Ecto neural progenitor cell (in vitro differentiated cells): ENCODE measurements at regions not wholly inside any gene's neighbourhood (a gene's known extent, or its start where the extent isn't known, plus 50 kb on each side); places are given as distances from the start of the nearest gene placed in this dataset.
"Not testable (repeated sequence)": the region's sequence is repeated elsewhere in the genome, so short reads cannot be mapped to it uniquely, and the experiment has no call there.

Experiments used
- DNase-seq: peaks from one replicate; pipeline ENCODE4 v3.0.0-alpha.2; 2018; ENCODE audit warnings: low spot score

GRCh38 chr20:53800418-53800817 lies 206.8 kb upstream of the ZNF217 start:
- DNase-seq = no peak

- DNase-seq = no peak
Measured at GRCh38 chr20:53797085-53797484, 203.4 kb upstream of the ZNF217 start.

GRCh38 chr20:53795170-53795569 lies 201.5 kb upstream of the ZNF217 start:
- no peak for DNase-seq

GRCh38 chr20:53794529-53795115 lies 201.0 kb upstream of the ZNF217 start:
- DNase-seq = no peak

GRCh38 chr20:53793783-53794383 lies 200.2 kb upstream of the ZNF217 start:
- DNase-seq = no peak

- DNase-seq = no peak
Measured at GRCh38 chr20:53792946-53793536, 199.4 kb upstream of the ZNF217 start.

GRCh38 chr20:53789989-53790675 lies 196.5 kb upstream of the ZNF217 start:
- DNase-seq = no peak

- no peak for DNase-seq
Measured at GRCh38 chr20:53788253-53789022, 194.8 kb upstream of the ZNF217 start.

GRCh38 chr20:53787491-53787931 lies 193.9 kb upstream of the ZNF217 start:
- DNase-seq = not testable (repeated sequence)

- DNase-seq = no peak
Measured at GRCh38 chr20:53786445-53787267, 193.0 kb upstream of the ZNF217 start.

- no peak for DNase-seq
Measured at GRCh38 chr20:53786071-53786444, 192.4 kb upstream of the ZNF217 start.

GRCh38 chr20:53785320-53785719 lies 191.7 kb upstream of the ZNF217 start:
- no peak for DNase-seq

GRCh38 chr20:53783768-53784167 lies 190.1 kb upstream of the ZNF217 start:
- no peak for DNase-seq

- no peak for DNase-seq
Measured at GRCh38 chr20:53782612-53783246, 189.1 kb upstream of the ZNF217 start.

- DNase-seq = no peak
Measured at GRCh38 chr20:53779822-53780221, 186.2 kb upstream of the ZNF217 start.

GRCh38 chr20:53778736-53779135 lies 185.1 kb upstream of the ZNF217 start:
- DNase-seq = no peak

- DNase-seq = no peak
Measured at GRCh38 chr20:53778041-53778516, 184.4 kb upstream of the ZNF217 start.

- DNase-seq = not testable (repeated sequence)
Measured at GRCh38 chr20:53777402-53777801, 183.8 kb upstream of the ZNF217 start.

GRCh38 chr20:53776858-53777257 lies 183.2 kb upstream of the ZNF217 start:
- no peak for DNase-seq

GRCh38 chr20:53774461-53775203 lies 181.0 kb upstream of the ZNF217 start:
- no peak for DNase-seq
